ENCODE measurements at regions not wholly inside any gene's neighbourhood (a gene's known extent, or its start where the extent isn't known, plus 50 kb on each side); places are given as distances from the start of the nearest gene placed in this dataset.

- no peak for DNase-seq (ENCODE audit: low spot score)
Observed at GRCh38 chr12:111174961-111175345, 193.9 kb downstream of the PHETA1 start.

- no peak for DNase-seq (ENCODE audit: low spot score)
Observed at GRCh38 chr12:111174251-111174960, 194.5 kb downstream of the PHETA1 start.

GRCh38 chr12:111173836-111174235, 195.1 kb downstream of the PHETA1 start:
- no peak for DNase-seq (ENCODE audit: low spot score)

- no peak for DNase-seq (ENCODE audit: low spot score)
Observed at GRCh38 chr12:111173391-111173790, 195.5 kb downstream of the PHETA1 start.

GRCh38 chr12:111172786-111173185, 196.1 kb downstream of the PHETA1 start:
- no peak for DNase-seq (ENCODE audit: low spot score)

- DNase-seq (ENCODE audit: low spot score) = no peak
Observed at GRCh38 chr12:111171832-111172231, 197.1 kb downstream of the PHETA1 start.

- DNase-seq (ENCODE audit: low spot score) = no peak
Observed at GRCh38 chr12:111171345-111171744, 197.6 kb downstream of the PHETA1 start.

- no peak for DNase-seq (ENCODE audit: low spot score)
Observed at GRCh38 chr12:111170543-111170942, 198.4 kb downstream of the PHETA1 start.

- DNase-seq (ENCODE audit: low spot score) = no peak
Observed at GRCh38 chr12:111169456-111169855, 199.4 kb downstream of the PHETA1 start.

GRCh38 chr12:111169032-111169431, 199.9 kb downstream of the PHETA1 start:
- no peak for DNase-seq (ENCODE audit: low spot score)

GRCh38 chr12:111168009-111168900, 200.6 kb downstream of the PHETA1 start:
- DNase-seq (ENCODE audit: low spot score) = no peak

GRCh38 chr12:111166779-111167540, 201.9 kb downstream of the PHETA1 start:
- DNase-seq (ENCODE audit: low spot score) = no peak

- DNase-seq (ENCODE audit: low spot score) = no peak
Observed at GRCh38 chr12:111164833-111165525, 203.9 kb downstream of the PHETA1 start.

GRCh38 chr12:111163422-111163821, 205.5 kb downstream of the PHETA1 start:
- DNase-seq (ENCODE audit: low spot score) = no peak

- no peak for DNase-seq (ENCODE audit: low spot score)
Observed at GRCh38 chr12:111161898-111162297, 207.0 kb downstream of the PHETA1 start.

GRCh38 chr12:111160350-111161241, 208.3 kb downstream of the PHETA1 start:
- no peak for DNase-seq (ENCODE audit: low spot score)

- DNase-seq (ENCODE audit: low spot score) = no peak
Observed at GRCh38 chr12:111158992-111159391, 209.9 kb downstream of the PHETA1 start.

- no peak for DNase-seq (ENCODE audit: low spot score)
Observed at GRCh38 chr12:111157486-111157885, 211.4 kb downstream of the PHETA1 start.

- no peak for DNase-seq (ENCODE audit: low spot score)
Observed at GRCh38 chr12:111156304-111156703, 212.6 kb downstream of the PHETA1 start.

GRCh38 chr12:111155521-111155920, 213.4 kb downstream of the PHETA1 start:
- DNase-seq (ENCODE audit: low spot score) = no peak

- DNase-seq (ENCODE audit: low spot score) = no peak
Observed at GRCh38 chr12:111155020-111155419, 213.9 kb downstream of the PHETA1 start.
